Spleen (tissue), 11 donors: ENCODE measurements at regions not wholly inside any gene's neighbourhood (a gene's known extent, or its start where the extent isn't known, plus 50 kb on each side); places are given as distances from the start of the nearest gene placed in this dataset.

Experiments used
- DNase-seq: peaks from one replicate; pipeline ENCODE4 v3.0.0-alpha.2; 2020
- H3K27ac ChIP-seq, 8 donors: fragments of 200-600 bp; sonication (generic) in 7 of 8; 1 replicate in 4 of 8; 2 replicates in 4 of 8; pipeline versions ENCODE4 v1.5.0 to v1.8.0; 2016 to 2021; ENCODE audit warnings: inconsistent platforms in 4 of 8, mild to moderate bottlenecking in 4 of 8, moderate library complexity in 1 of 8
- H3K27me3 ChIP-seq, 7 donors: fragments of 200-600 bp; sonication (generic) in 6 of 7; replicated peaks in 1 of 7; 1 replicate in 4 of 7; 2 replicates in 3 of 7; pipeline versions ENCODE4 v1.5.0 to v1.8.0; 2016 to 2021; ENCODE audit warnings: inconsistent platforms in 3 of 7, mild to moderate bottlenecking in 1 of 7
- H3K36me3 ChIP-seq, 6 donors: fragments of 200-600 bp; sonication (generic) in 5 of 6; 1 replicate in 4 of 6; 2 replicates in 2 of 6; pipeline versions ENCODE4 v1.5.0 to v1.8.0; 2016 to 2021; ENCODE audit warnings: inconsistent platforms in 2 of 6
- H3K4me1 ChIP-seq, 6 donors: fragments of 200-600 bp; sonication (generic) in 5 of 6; 1 replicate in 3 of 6; 2 replicates in 3 of 6; pipeline versions ENCODE4 v1.5.0 to v1.8.0; 2016 to 2021; ENCODE audit warnings: inconsistent platforms in 3 of 6
- H3K4me3 ChIP-seq, 8 donors: fragments of 200-600 bp; sonication (generic) in 7 of 8; 1 replicate in 4 of 8; 2 replicates in 4 of 8; pipeline versions ENCODE4 v1.5.0 to v1.8.0; 2016 to 2021; ENCODE audit warnings: inconsistent platforms in 4 of 8, mild to moderate bottlenecking in 4 of 8, moderate library complexity in 2 of 8
- H3K9me3 ChIP-seq, 8 donors: fragments of 200-600 bp; sonication (generic) in 7 of 8; 1 replicate in 4 of 8; 2 replicates in 4 of 8; pipeline versions ENCODE4 v1.5.0 to v1.8.0; 2016 to 2021; ENCODE audit warnings: inconsistent platforms in 4 of 8
- CTCF ChIP-seq, 11 experiments: fragments of 200-600 bp in 7 of 11; fragments of 450-650 bp in 4 of 11; sonication (generic) in 4 of 11; IDR thresholded peaks in 8 of 11; conservative IDR thresholded peaks in 3 of 11; 1 replicate in 7 of 11; 2 replicates in 4 of 11; pipeline versions ENCODE4 v1.4.0 to v1.8.0; 2016 to 2021; ENCODE audit warnings: antibody characterized with exemption in 11 of 11, inconsistent platforms in 4 of 11, mild to moderate bottlenecking in 1 of 11
- POLR2A ChIP-seq, 3 donors: fragments of 450-650 bp; IDR thresholded peaks; one replicate each; pipeline ENCODE4 v1.5.1; 2017; ENCODE audit warnings: antibody characterized with exemption in 3 of 3, mild to moderate bottlenecking in 1 of 3
- POLR2AphosphoS5 ChIP-seq, 3 donors: sonication (generic); formaldehyde crosslinking; IDR thresholded peaks; one replicate each; pipeline ENCODE4 v1.5.1; 2017; ENCODE audit warnings: antibody characterized with exemption in 3 of 3
- WGBS, 5 donors: extraction: QIAGEN DNeasy Blood & Tissue Kit in 3 of 5; methylation state at CpG; one replicate each; pipeline versions ENCODE4 v1.1.5 to v1.1.7; 2013 to 2018; 5-methylcytosine and 5-hydroxymethylcytosine counted together
- intact Hi-C: fragments of 100-400 bp; cut with DNase I; formaldehyde crosslinking; loops from one replicate; pipeline ENCODE4 v1.15.0; 2023; ENCODE audit warnings: low total_unique reads
- donor health status: healthy with polysubstance abuse.
- donor health status: DM: no; HTN: no; CAD: no; lungs with moderate emphysema.
- donor health status: DM: no; HTN: no; CAD: no.
- donor health status: Bipolar disorder and iron deficiency.
- donor health status: healthy.
- donor health status: DM: no; HTN: no; CAD: no.
- donor health status: DM: yes; HTN: yes; CAD: no.

- H3K27ac ChIP-seq: peak overlapping the region in 7 of 8 donors; percentile 48 to 80 (median 64)
Observed at GRCh38 chr18:24659827-24660720, 199.6 kb downstream of the HRH4 start.

GRCh38 chr18:24660956-24661355, 200.5 kb downstream of the HRH4 start:
- Histone ChIP-seq H3K4me3 (peak overlapping the region in 1 of 8 donors; percentile 45), H3K36me3 (no peaks in the 10 kb centered on the region), H3K4me1 (peaks cover 0 to 21% (median 19%) of the 10 kb centered on the region in 6 donors), H3K27ac (peak overlapping the region in 6 of 8 donors; percentile 49 to 80 (median 66)), H3K9me3 (no peaks in the 10 kb centered on the region), H3K27me3 (no peaks in the 10 kb centered on the region)
- TF ChIP-seq POLR2A (IDR thresholded peaks at IDR 0.05) (no peak), POLR2AphosphoS5 (IDR thresholded peaks at IDR 0.05) (no peak), CTCF (IDR thresholded peaks at IDR 0.05 in 8 of 11, conservative IDR thresholded peaks at IDR 0.05 in 3 of 11) (no peak)
- intact Hi-C loops: no loop called here
- no peak for DNase-seq
- WGBS, 5 donors: 31 to 48% (median 32%) methylated on average over 1 of the region's 1 CpG

More at GRCh38 chr18:24659827-24660720, 199.6 kb downstream of the HRH4 start:
- intact Hi-C loops: no loop called here
- DNase-seq: peak; percentile 80
- no peaks in the 10 kb centered on the region for H3K9me3 ChIP-seq
- peaks cover 0 to 21% (median 19%) of the 10 kb centered on the region in 6 donors for H3K4me1 ChIP-seq
- no peak for TF ChIP-seq CTCF (IDR thresholded peaks at IDR 0.05 in 8 of 11, conservative IDR thresholded peaks at IDR 0.05 in 3 of 11)
- peak in 1 of 3 donors; percentile 63 for TF ChIP-seq POLR2AphosphoS5 (IDR thresholded peaks at IDR 0.05)
- no peak for TF ChIP-seq POLR2A (IDR thresholded peaks at IDR 0.05)
- WGBS, 5 donors: 9 to 20% (median 16%) methylated on average over 21 of the region's 21 CpGs
- no peaks in the 10 kb centered on the region for H3K36me3 ChIP-seq
- no peaks in the 10 kb centered on the region for H3K27me3 ChIP-seq
- peak overlapping the region; percentile 8 to 66 (median 32) for H3K4me3 ChIP-seq

GRCh38 chr18:24662412-24662821, 202.0 kb downstream of the HRH4 start:
- H3K27me3 ChIP-seq: no peaks in the 10 kb centered on the region
- H3K9me3 ChIP-seq: no peaks in the 10 kb centered on the region
- no peaks in the 10 kb centered on the region for H3K36me3 ChIP-seq
- no peak for DNase-seq
- H3K4me3 ChIP-seq: no peak overlapping the region
- H3K4me1 ChIP-seq: peaks cover 0 to 21% (median 19%) of the 10 kb centered on the region in 6 donors
- intact Hi-C loops: no loop called here
- no peak overlapping the region for H3K27ac ChIP-seq
- TF ChIP-seq POLR2A (IDR thresholded peaks at IDR 0.05) (no peak), CTCF (IDR thresholded peaks at IDR 0.05 in 8 of 11, conservative IDR thresholded peaks at IDR 0.05 in 3 of 11) (no peak), POLR2AphosphoS5 (IDR thresholded peaks at IDR 0.05) (no peak)
- WGBS, 5 donors: 83 to 89% (median 85%) methylated on average over 11 to 13 of the region's 13 CpGs

- TF ChIP-seq CTCF (IDR thresholded peaks at IDR 0.05 in 8 of 11, conservative IDR thresholded peaks at IDR 0.05 in 3 of 11) (no peak), POLR2AphosphoS5 (IDR thresholded peaks at IDR 0.05) (no peak), POLR2A (IDR thresholded peaks at IDR 0.05) (no peak)
- Histone ChIP-seq H3K4me1 (peaks cover 0 to 21% (median 19%) of the 10 kb centered on the region in 6 donors), H3K36me3 (no peaks in the 10 kb centered on the region), H3K27me3 (no peaks in the 10 kb centered on the region), H3K9me3 (no peaks in the 10 kb centered on the region), H3K27ac (no peak overlapping the region), H3K4me3 (no peak overlapping the region)
- DNase-seq: no peak
- intact Hi-C loops: no loop called here
- WGBS, 5 donors: 90 to 99% (median 94%) methylated on average over 5 of the region's 5 CpGs
Observed at GRCh38 chr18:24663026-24663425, 202.6 kb downstream of the HRH4 start.
